Lower leg skin (tissue), 3 donors: ENCODE measurements at regions not wholly inside any gene's neighbourhood (a gene's known extent, or its start where the extent isn't known, plus 50 kb on each side); places are given as distances from the start of the nearest gene placed in this dataset.

ENCODE experiments used
- POLR2A ChIP-seq, 2 donors: fragments of 450-650 bp; IDR thresholded peaks; one replicate each; pipeline ENCODE4 v1.6.1; 2016 to 2017; ENCODE audit warnings: antibody characterized with exemption in 2 of 2, mild to moderate bottlenecking in 1 of 2, moderate library complexity in 1 of 2
- TF ChIP-seq, protein P1 (sequence below), 3 donors: fragments of 450-650 bp; IDR thresholded peaks; one replicate each; pipeline ENCODE4 v1.5.1; 2016; ENCODE audit warnings: antibody characterized with exemption in 3 of 3, mild to moderate bottlenecking in 3 of 3, moderate library complexity in 2 of 3

- TF ChIP-seq, protein P1, sequence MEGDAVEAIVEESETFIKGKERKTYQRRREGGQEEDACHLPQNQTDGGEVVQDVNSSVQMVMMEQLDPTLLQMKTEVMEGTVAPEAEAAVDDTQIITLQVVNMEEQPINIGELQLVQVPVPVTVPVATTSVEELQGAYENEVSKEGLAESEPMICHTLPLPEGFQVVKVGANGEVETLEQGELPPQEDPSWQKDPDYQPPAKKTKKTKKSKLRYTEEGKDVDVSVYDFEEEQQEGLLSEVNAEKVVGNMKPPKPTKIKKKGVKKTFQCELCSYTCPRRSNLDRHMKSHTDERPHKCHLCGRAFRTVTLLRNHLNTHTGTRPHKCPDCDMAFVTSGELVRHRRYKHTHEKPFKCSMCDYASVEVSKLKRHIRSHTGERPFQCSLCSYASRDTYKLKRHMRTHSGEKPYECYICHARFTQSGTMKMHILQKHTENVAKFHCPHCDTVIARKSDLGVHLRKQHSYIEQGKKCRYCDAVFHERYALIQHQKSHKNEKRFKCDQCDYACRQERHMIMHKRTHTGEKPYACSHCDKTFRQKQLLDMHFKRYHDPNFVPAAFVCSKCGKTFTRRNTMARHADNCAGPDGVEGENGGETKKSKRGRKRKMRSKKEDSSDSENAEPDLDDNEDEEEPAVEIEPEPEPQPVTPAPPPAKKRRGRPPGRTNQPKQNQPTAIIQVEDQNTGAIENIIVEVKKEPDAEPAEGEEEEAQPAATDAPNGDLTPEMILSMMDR (IDR thresholded peaks at IDR 0.05) = no peak
- no peak for TF ChIP-seq POLR2A (IDR thresholded peaks at IDR 0.05)
These were observed 509.7 kb downstream of the CCDC85A start for GRCh38 chr2:56693501-56693900.
